BLaER1 (cell line): ENCODE measurements at regions not wholly inside any gene's neighbourhood (a gene's known extent, or its start where the extent isn't known, plus 50 kb on each side); places are given as distances from the start of the nearest gene placed in this dataset.

Source experiments
- H3K27ac ChIP-seq: shearing (Covaris generic); formaldehyde crosslinking; 2 replicates; pipeline ENCODE4 v1.8.1; 2022
- H3K27me3 ChIP-seq: shearing (Covaris generic); formaldehyde crosslinking; 2 replicates; pipeline ENCODE4 v1.8.1; 2022
- H3K36me3 ChIP-seq: shearing (Covaris generic); formaldehyde crosslinking; 2 replicates; pipeline ENCODE4 v1.8.1; 2022
- H3K4me1 ChIP-seq: shearing (Covaris generic); formaldehyde crosslinking; 2 replicates; pipeline ENCODE4 v1.8.1; 2022
- H3K4me2 ChIP-seq: shearing (Covaris generic); formaldehyde crosslinking; 2 replicates; pipeline ENCODE4 v1.8.1; 2022
- H3K4me3 ChIP-seq: shearing (Covaris generic); formaldehyde crosslinking; 2 replicates; pipeline ENCODE4 v1.8.1; 2022
- H3K9ac ChIP-seq: shearing (Covaris generic); formaldehyde crosslinking; 2 replicates; pipeline ENCODE4 v1.8.1; 2022
- H3K9me3 ChIP-seq: shearing (Covaris generic); formaldehyde crosslinking; 2 replicates; pipeline ENCODE4 v1.8.1; 2022
- H4K20me1 ChIP-seq: shearing (Covaris generic); formaldehyde crosslinking; 2 replicates; pipeline ENCODE4 v1.8.1; 2022
- Cebpa-rat ChIP-seq: shearing (Covaris generic); IDR thresholded peaks from 2 replicates; pipeline ENCODE4 v1.8.1; 2022

GRCh38 chr2:13607139-13607538 is 890.4 kb downstream of the TRIB2 start:
- TF ChIP-seq Cebpa-rat, result no peak
- Histone ChIP-seq H3K27ac (no peak overlapping the region), H4K20me1 (no peaks in the 10 kb centered on the region), H3K36me3 (no peaks in the 10 kb centered on the region), H3K9ac (no peak overlapping the region), H3K4me3 (no peak overlapping the region), H3K4me1 (peaks cover 26% of the 10 kb centered on the region), H3K9me3 (no peaks in the 10 kb centered on the region), H3K27me3 (no peaks in the 10 kb centered on the region), H3K4me2 (no peak overlapping the region)

GRCh38 chr2:13611939-13612338 is 895.2 kb downstream of the TRIB2 start:
- H3K4me3 ChIP-seq, result no peak overlapping the region
- no peaks in the 10 kb centered on the region for H3K4me1 ChIP-seq
- H3K4me2 ChIP-seq, result no peak overlapping the region
- no peaks in the 10 kb centered on the region for H4K20me1 ChIP-seq
- no peaks in the 10 kb centered on the region for H3K27me3 ChIP-seq
- no peak for TF ChIP-seq Cebpa-rat
- peaks cover 8% of the 10 kb centered on the region for H3K9me3 ChIP-seq
- H3K36me3 ChIP-seq, result no peaks in the 10 kb centered on the region
- H3K27ac ChIP-seq, result no peak overlapping the region
- no peak overlapping the region for H3K9ac ChIP-seq

- Histone ChIP-seq H3K4me1 (no peaks in the 10 kb centered on the region), H3K4me2 (no peak overlapping the region), H4K20me1 (no peaks in the 10 kb centered on the region), H3K9me3 (peaks cover 8% of the 10 kb centered on the region), H3K4me3 (no peak overlapping the region), H3K9ac (no peak overlapping the region), H3K36me3 (no peaks in the 10 kb centered on the region), H3K27ac (no peak overlapping the region), H3K27me3 (no peaks in the 10 kb centered on the region)
- no peak for TF ChIP-seq Cebpa-rat
These were observed 899.3 kb downstream of the TRIB2 start for GRCh38 chr2:13616059-13616458.

- H3K27me3 ChIP-seq, result no peaks in the 10 kb centered on the region
- H3K9me3 ChIP-seq, result peaks cover 8% of the 10 kb centered on the region
- no peaks in the 10 kb centered on the region for H3K4me1 ChIP-seq
- no peaks in the 10 kb centered on the region for H4K20me1 ChIP-seq
- no peak overlapping the region for H3K27ac ChIP-seq
- no peak for TF ChIP-seq Cebpa-rat
- H3K4me3 ChIP-seq, result no peak overlapping the region
- H3K4me2 ChIP-seq, result no peak overlapping the region
- H3K9ac ChIP-seq, result no peak overlapping the region
- H3K36me3 ChIP-seq, result no peaks in the 10 kb centered on the region
These were observed 899.9 kb downstream of the TRIB2 start for GRCh38 chr2:13616616-13617015.

GRCh38 chr2:13628122-13628521 is 911.4 kb downstream of the TRIB2 start:
- Histone ChIP-seq H3K9ac (no peak overlapping the region), H3K27me3 (no peaks in the 10 kb centered on the region), H3K4me3 (no peak overlapping the region), H3K9me3 (no peaks in the 10 kb centered on the region), H3K27ac (no peak overlapping the region), H4K20me1 (no peaks in the 10 kb centered on the region), H3K4me2 (no peak overlapping the region), H3K36me3 (no peaks in the 10 kb centered on the region), H3K4me1 (no peaks in the 10 kb centered on the region)
- no peak for TF ChIP-seq Cebpa-rat

- Histone ChIP-seq H3K27ac (no peak overlapping the region), H3K9me3 (peaks cover 4% of the 10 kb centered on the region; the same call in 1 of the 2 replicates), H3K4me2 (no peak overlapping the region), H3K4me3 (no peak overlapping the region), H3K36me3 (no peaks in the 10 kb centered on the region), H3K4me1 (no peaks in the 10 kb centered on the region), H3K9ac (no peak overlapping the region), H4K20me1 (no peaks in the 10 kb centered on the region), H3K27me3 (no peaks in the 10 kb centered on the region)
- no peak for TF ChIP-seq Cebpa-rat
These were observed 921.4 kb downstream of the TRIB2 start for GRCh38 chr2:13638181-13638580.

- no peaks in the 10 kb centered on the region for H3K27me3 ChIP-seq
- no peak overlapping the region for H3K9ac ChIP-seq
- H3K4me3 ChIP-seq, result no peak overlapping the region
- H3K36me3 ChIP-seq, result no peaks in the 10 kb centered on the region
- TF ChIP-seq Cebpa-rat, result no peak
- no peaks in the 10 kb centered on the region for H3K4me1 ChIP-seq
- H3K4me2 ChIP-seq, result no peak overlapping the region
- H3K27ac ChIP-seq, result no peak overlapping the region
- H4K20me1 ChIP-seq, result no peaks in the 10 kb centered on the region
- H3K9me3 ChIP-seq, result peaks cover 21% of the 10 kb centered on the region
These were observed 933.2 kb downstream of the TRIB2 start for GRCh38 chr2:13649918-13650317.

- H3K36me3 ChIP-seq, result no peaks in the 10 kb centered on the region
- no peak for TF ChIP-seq Cebpa-rat
These were observed 933.9 kb downstream of the TRIB2 start for GRCh38 chr2:13650586-13651180.

GRCh38 chr2:13651684-13652131 is 935.0 kb downstream of the TRIB2 start:
- Histone ChIP-seq H3K4me1 (no peaks in the 10 kb centered on the region), H3K9ac (no peak overlapping the region), H3K4me3 (no peak overlapping the region), H3K9me3 (peaks cover 18% of the 10 kb centered on the region), H3K27ac (no peak overlapping the region), H3K36me3 (no peaks in the 10 kb centered on the region), H3K27me3 (no peaks in the 10 kb centered on the region), H4K20me1 (no peaks in the 10 kb centered on the region), H3K4me2 (no peak overlapping the region)
- no peak for TF ChIP-seq Cebpa-rat

More at GRCh38 chr2:13650586-13651180, 933.9 kb downstream of the TRIB2 start:
- H3K27me3 ChIP-seq, result no peaks in the 10 kb centered on the region
- H4K20me1 ChIP-seq, result no peaks in the 10 kb centered on the region
- H3K9ac ChIP-seq, result no peak overlapping the region
- no peaks in the 10 kb centered on the region for H3K4me1 ChIP-seq
- no peak overlapping the region for H3K4me3 ChIP-seq
- H3K27ac ChIP-seq, result no peak overlapping the region
- peaks cover 21% of the 10 kb centered on the region for H3K9me3 ChIP-seq
- H3K4me2 ChIP-seq, result no peak overlapping the region

GRCh38 chr2:13652531-13653313 is 936.0 kb downstream of the TRIB2 start:
- H3K4me3 ChIP-seq, result no peak overlapping the region
- no peak for TF ChIP-seq Cebpa-rat
- H4K20me1 ChIP-seq, result no peaks in the 10 kb centered on the region
- no peaks in the 10 kb centered on the region for H3K4me1 ChIP-seq
- H3K27me3 ChIP-seq, result no peaks in the 10 kb centered on the region
- H3K27ac ChIP-seq, result no peak overlapping the region
- H3K4me2 ChIP-seq, result no peak overlapping the region
- no peak overlapping the region for H3K9ac ChIP-seq
- H3K9me3 ChIP-seq, result peaks cover 18% of the 10 kb centered on the region
- no peaks in the 10 kb centered on the region for H3K36me3 ChIP-seq
